ENCODE measurements at regions not wholly inside any gene's neighbourhood (a gene's known extent, or its start where the extent isn't known, plus 50 kb on each side); places are given as distances from the start of the nearest gene placed in this dataset.

DNA sequence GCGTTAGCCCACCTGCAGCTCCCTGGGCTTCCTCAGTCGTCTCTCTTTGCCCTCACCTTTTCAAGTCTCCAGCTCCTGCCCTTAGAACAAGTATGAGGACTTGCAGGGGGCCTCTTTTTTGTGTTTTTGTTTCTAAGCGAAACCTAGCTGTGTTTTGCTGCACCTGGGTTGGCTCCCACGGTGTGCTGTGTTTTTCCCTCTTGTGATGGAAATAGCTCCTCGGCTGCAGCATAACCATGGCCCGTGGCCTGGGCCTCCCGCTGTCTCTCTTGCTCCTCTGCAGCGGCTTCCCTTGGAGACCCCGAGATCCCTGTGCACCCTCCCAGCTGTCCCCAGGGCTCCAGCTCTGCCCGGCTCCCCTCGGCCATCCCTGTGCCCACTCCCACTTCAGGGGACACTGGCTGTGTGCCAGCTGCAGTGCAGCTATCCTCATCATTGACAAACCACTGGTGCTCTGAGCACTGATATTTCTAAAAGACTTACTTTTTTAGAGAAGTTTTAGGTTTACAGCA, 75.6 kb upstream of the TCERG1L start:
- H3K4me1 ChIP-seq (ENCODE audit: insufficient read depth, low read length) = no peaks in the 10 kb centered on the region
- POLR2A ChIA-PET = no interaction called here
- BruUV-seq (replicated peaks) = no TSS peak
- in situ Hi-C loops (cut with HindIII; ENCODE audit: extremely low pct_ligation_motif_present, low pct_unique_long_range_greater_than_20kb) (no loop called here), intact Hi-C loops (cut with micrococcal nuclease; ENCODE audit: unreplicated experiment) (no loop called here)
- H3K9ac ChIP-seq (ENCODE audit: insufficient read depth, low read depth, low read length) = no peak overlapping the region
- H3K4me3 ChIP-seq (replicated peaks in 1 of 3; ENCODE audit: insufficient read depth in 1 of 3, low read depth in 2 of 3, low read length in 3 of 3) = no peak overlapping the region
- no peak for ATAC-seq
- no peak for TF ChIP-seq ADNP (CRISPR knock-in tag; IDR thresholded peaks at IDR 0.05)
- no peak for TF ChIP-seq MIXL1 (CRISPR knock-in tag; IDR thresholded peaks at IDR 0.05)
- no peak for TF ChIP-seq YEATS4 (CRISPR knock-in tag; IDR thresholded peaks at IDR 0.05; ENCODE audit: borderline replicate concordance)
- TF ChIP-seq MIER2 (CRISPR knock-in tag; IDR thresholded peaks at IDR 0.05) = no peak
- TF ChIP-seq, protein P1, sequence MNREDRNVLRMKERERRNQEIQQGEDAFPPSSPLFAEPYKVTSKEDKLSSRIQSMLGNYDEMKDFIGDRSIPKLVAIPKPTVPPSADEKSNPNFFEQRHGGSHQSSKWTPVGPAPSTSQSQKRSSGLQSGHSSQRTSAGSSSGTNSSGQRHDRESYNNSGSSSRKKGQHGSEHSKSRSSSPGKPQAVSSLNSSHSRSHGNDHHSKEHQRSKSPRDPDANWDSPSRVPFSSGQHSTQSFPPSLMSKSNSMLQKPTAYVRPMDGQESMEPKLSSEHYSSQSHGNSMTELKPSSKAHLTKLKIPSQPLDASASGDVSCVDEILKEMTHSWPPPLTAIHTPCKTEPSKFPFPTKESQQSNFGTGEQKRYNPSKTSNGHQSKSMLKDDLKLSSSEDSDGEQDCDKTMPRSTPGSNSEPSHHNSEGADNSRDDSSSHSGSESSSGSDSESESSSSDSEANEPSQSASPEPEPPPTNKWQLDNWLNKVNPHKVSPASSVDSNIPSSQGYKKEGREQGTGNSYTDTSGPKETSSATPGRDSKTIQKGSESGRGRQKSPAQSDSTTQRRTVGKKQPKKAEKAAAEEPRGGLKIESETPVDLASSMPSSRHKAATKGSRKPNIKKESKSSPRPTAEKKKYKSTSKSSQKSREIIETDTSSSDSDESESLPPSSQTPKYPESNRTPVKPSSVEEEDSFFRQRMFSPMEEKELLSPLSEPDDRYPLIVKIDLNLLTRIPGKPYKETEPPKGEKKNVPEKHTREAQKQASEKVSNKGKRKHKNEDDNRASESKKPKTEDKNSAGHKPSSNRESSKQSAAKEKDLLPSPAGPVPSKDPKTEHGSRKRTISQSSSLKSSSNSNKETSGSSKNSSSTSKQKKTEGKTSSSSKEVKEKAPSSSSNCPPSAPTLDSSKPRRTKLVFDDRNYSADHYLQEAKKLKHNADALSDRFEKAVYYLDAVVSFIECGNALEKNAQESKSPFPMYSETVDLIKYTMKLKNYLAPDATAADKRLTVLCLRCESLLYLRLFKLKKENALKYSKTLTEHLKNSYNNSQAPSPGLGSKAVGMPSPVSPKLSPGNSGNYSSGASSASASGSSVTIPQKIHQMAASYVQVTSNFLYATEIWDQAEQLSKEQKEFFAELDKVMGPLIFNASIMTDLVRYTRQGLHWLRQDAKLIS (CRISPR knock-in tag; IDR thresholded peaks at IDR 0.05) = no peak
- TF ChIP-seq, protein P2, sequence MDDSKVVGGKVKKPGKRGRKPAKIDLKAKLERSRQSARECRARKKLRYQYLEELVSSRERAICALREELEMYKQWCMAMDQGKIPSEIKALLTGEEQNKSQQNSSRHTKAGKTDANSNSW (CRISPR knock-in tag; IDR thresholded peaks at IDR 0.05; ENCODE audit: borderline replicate concordance) = no peak
- no peak for TF ChIP-seq IRX3 (CRISPR knock-in tag; IDR thresholded peaks at IDR 0.05; ENCODE audit: borderline replicate concordance, low read depth)
- TF ChIP-seq ZNF292 (CRISPR knock-in tag; IDR thresholded peaks at IDR 0.05; ENCODE audit: borderline replicate concordance, low read depth) = no peak
- TF ChIP-seq, protein P3, sequence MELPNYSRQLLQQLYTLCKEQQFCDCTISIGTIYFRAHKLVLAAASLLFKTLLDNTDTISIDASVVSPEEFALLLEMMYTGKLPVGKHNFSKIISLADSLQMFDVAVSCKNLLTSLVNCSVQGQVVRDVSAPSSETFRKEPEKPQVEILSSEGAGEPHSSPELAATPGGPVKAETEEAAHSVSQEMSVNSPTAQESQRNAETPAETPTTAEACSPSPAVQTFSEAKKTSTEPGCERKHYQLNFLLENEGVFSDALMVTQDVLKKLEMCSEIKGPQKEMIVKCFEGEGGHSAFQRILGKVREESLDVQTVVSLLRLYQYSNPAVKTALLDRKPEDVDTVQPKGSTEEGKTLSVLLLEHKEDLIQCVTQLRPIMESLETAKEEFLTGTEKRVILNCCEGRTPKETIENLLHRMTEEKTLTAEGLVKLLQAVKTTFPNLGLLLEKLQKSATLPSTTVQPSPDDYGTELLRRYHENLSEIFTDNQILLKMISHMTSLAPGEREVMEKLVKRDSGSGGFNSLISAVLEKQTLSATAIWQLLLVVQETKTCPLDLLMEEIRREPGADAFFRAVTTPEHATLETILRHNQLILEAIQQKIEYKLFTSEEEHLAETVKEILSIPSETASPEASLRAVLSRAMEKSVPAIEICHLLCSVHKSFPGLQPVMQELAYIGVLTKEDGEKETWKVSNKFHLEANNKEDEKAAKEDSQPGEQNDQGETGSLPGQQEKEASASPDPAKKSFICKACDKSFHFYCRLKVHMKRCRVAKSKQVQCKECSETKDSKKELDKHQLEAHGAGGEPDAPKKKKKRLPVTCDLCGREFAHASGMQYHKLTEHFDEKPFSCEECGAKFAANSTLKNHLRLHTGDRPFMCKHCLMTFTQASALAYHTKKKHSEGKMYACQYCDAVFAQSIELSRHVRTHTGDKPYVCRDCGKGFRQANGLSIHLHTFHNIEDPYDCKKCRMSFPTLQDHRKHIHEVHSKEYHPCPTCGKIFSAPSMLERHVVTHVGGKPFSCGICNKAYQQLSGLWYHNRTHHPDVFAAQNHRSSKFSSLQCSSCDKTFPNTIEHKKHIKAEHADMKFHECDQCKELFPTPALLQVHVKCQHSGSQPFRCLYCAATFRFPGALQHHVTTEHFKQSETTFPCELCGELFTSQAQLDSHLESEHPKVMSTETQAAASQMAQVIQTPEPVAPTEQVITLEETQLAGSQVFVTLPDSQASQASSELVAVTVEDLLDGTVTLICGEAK (IDR thresholded peaks at IDR 0.05) = no peak
- TF ChIP-seq, protein P3 (CRISPR knock-in tag; IDR thresholded peaks at IDR 0.05) = no peak
- no peak for DNase-seq (ENCODE audit: low spot score)
- 12% methylated on average over 5 of the region's 11 CpGs for WGBS (ENCODE audit: low lambda C conversion rate)
- no peaks in the 10 kb centered on the region for H4K20me1 ChIP-seq (ENCODE audit: insufficient read depth, low read length)
- no peaks in the 10 kb centered on the region for H3K9me3 ChIP-seq (ENCODE audit: low read length)
- H2AFZ ChIP-seq (ENCODE audit: low read length) = no peak overlapping the region
- H3K79me2 ChIP-seq (ENCODE audit: insufficient read depth, low read length) = no peaks in the 10 kb centered on the region
- no peaks in the 10 kb centered on the region for H3K36me3 ChIP-seq (replicated peaks in 1 of 2; ENCODE audit: control insufficient read depth in 1 of 2, insufficient read depth in 2 of 2, low read length in 2 of 2)
- H3K4me2 ChIP-seq (ENCODE audit: low read depth, low read length) = no peak overlapping the region
- FAIRE-seq = no peak
- peaks cover 0 to 6% of the 10 kb centered on the region in 2 experiments; a peak in 2 of 5 replicates for H3K27me3 ChIP-seq (ENCODE audit: control insufficient read depth in 1 of 2, insufficient read depth in 2 of 2, low read length in 2 of 2)
- no peak overlapping the region for H3K27ac ChIP-seq (ENCODE audit: extremely low read length, insufficient read depth, low read length)
- CTCF ChIA-PET (ENCODE audit: low intra/inter-chr PET ratio, low total read pairs) = no interaction called here
